22Rv1 (cell line): ENCODE measurements at regions not wholly inside any gene's neighbourhood (a gene's known extent, or its start where the extent isn't known, plus 50 kb on each side); places are given as distances from the start of the nearest gene placed in this dataset.

ENCODE experiments used
- ZFX ChIP-seq: fragments of 450-650 bp; IDR thresholded peaks from 2 replicates; pipeline ENCODE4 v1.6.1; 2017; ENCODE audit warnings: antibody characterized with exemption, borderline replicate concordance
- TF ChIP-seq, protein P1 (sequence below): fragments of 450-650 bp; IDR thresholded peaks from 2 replicates; pipeline ENCODE4 v1.5.1; 2017; ENCODE audit warnings: mild to moderate bottlenecking

DNA sequence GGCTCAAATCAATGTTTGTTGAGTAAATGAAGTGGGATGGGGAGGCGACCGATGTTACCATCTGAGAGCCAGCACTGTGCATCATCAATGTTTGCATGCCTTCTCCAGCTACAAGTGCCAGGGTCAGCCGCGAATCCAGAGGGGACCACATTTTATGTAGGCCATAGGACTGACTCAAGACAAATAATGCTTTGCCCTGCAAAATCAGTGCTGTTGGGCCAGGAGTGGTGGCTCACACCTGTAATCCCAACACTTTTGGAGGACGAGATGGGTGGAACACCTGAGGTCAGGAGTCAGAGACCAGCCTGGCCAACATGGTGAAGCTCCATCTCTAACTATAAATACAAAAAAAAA lies 53.1 kb upstream of the WSB1 start:
- TF ChIP-seq, protein P1, sequence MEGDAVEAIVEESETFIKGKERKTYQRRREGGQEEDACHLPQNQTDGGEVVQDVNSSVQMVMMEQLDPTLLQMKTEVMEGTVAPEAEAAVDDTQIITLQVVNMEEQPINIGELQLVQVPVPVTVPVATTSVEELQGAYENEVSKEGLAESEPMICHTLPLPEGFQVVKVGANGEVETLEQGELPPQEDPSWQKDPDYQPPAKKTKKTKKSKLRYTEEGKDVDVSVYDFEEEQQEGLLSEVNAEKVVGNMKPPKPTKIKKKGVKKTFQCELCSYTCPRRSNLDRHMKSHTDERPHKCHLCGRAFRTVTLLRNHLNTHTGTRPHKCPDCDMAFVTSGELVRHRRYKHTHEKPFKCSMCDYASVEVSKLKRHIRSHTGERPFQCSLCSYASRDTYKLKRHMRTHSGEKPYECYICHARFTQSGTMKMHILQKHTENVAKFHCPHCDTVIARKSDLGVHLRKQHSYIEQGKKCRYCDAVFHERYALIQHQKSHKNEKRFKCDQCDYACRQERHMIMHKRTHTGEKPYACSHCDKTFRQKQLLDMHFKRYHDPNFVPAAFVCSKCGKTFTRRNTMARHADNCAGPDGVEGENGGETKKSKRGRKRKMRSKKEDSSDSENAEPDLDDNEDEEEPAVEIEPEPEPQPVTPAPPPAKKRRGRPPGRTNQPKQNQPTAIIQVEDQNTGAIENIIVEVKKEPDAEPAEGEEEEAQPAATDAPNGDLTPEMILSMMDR = no peak
- no peak for TF ChIP-seq ZFX
